H9 (cell line): ENCODE measurements at regions not wholly inside any gene's neighbourhood (a gene's known extent, or its start where the extent isn't known, plus 50 kb on each side); places are given as distances from the start of the nearest gene placed in this dataset.

ENCODE experiments used
- DNase-seq: peaks from one replicate; pipeline ENCODE4 v3.0.0-alpha.2; 2017
- H2AFZ ChIP-seq: one replicate; pipeline ENCODE4 v1.6.1; 2013; ENCODE audit warnings: mild to moderate bottlenecking, low read length, control low read depth, moderate library complexity
- H2AK5ac ChIP-seq: 2 replicates; pipeline ENCODE4 v1.6.1; 2013; ENCODE audit warnings: low read length, control low read depth, mixed read lengths; ENCODE audit not compliant: insufficient read length
- H2BK120ac ChIP-seq: one replicate; pipeline ENCODE4 v1.6.1; 2013; ENCODE audit warnings: low read depth, mild to moderate bottlenecking, low read length, control low read depth, inconsistent platforms; ENCODE audit not compliant: poor library complexity, severe bottlenecking
- H2BK12ac ChIP-seq: 2 replicates; pipeline ENCODE4 v1.6.1; 2013; ENCODE audit warnings: low read length, control low read depth, mixed read lengths, low read depth; ENCODE audit not compliant: insufficient read length
- H2BK15ac ChIP-seq: 2 replicates; pipeline ENCODE4 v1.6.1; 2013; ENCODE audit warnings: low read depth, low read length, control low read depth
- H2BK20ac ChIP-seq: one replicate; pipeline ENCODE4 v1.6.1; 2013; ENCODE audit warnings: low read depth, mild to moderate bottlenecking, low read length, control low read depth, inconsistent platforms; ENCODE audit not compliant: poor library complexity, severe bottlenecking
- H2BK5ac ChIP-seq: 2 replicates; pipeline ENCODE4 v1.6.1; 2013; ENCODE audit warnings: low read length, control low read depth, mixed read lengths; ENCODE audit not compliant: insufficient read length
- H3K14ac ChIP-seq: 2 replicates; pipeline ENCODE4 v1.6.1; 2013; ENCODE audit warnings: low read length, control low read depth; ENCODE audit not compliant: insufficient read depth
- H3K18ac ChIP-seq: 2 replicates; pipeline ENCODE4 v1.6.1; 2013; ENCODE audit warnings: low read depth, mild to moderate bottlenecking, mixed read lengths, low read length, control low read depth; ENCODE audit not compliant: insufficient read length
- H3K23ac ChIP-seq: 2 replicates; pipeline ENCODE4 v1.6.1; 2013; ENCODE audit warnings: low read length, control low read depth, mixed read lengths, low read depth; ENCODE audit not compliant: insufficient read length
- H3K23me2 ChIP-seq: 2 replicates; pipeline ENCODE4 v1.6.1; 2013; ENCODE audit warnings: low read depth, mild to moderate bottlenecking, mixed read lengths, low read length, control low read depth; ENCODE audit not compliant: insufficient read length, poor library complexity, severe bottlenecking
- H3K27ac ChIP-seq: 2 replicates; pipeline ENCODE4 v1.5.1; 2013; ENCODE audit warnings: low read length, control low read depth, mixed read lengths, low read depth; ENCODE audit not compliant: insufficient read length
- H3K27me3 ChIP-seq: 2 replicates; pipeline ENCODE4 v1.6.1; 2013; ENCODE audit warnings: low read length, control low read depth, inconsistent platforms; ENCODE audit not compliant: insufficient read depth
- H3K4ac ChIP-seq: 2 replicates; pipeline ENCODE4 v1.6.1; 2013; ENCODE audit warnings: low read depth, mild to moderate bottlenecking, control low read depth, inconsistent platforms, low read length, moderate library complexity
- H3K4me1 ChIP-seq: 2 replicates; pipeline ENCODE4 v1.6.1; 2013; ENCODE audit warnings: low read length, control low read depth, inconsistent platforms; ENCODE audit not compliant: insufficient read depth
- H3K4me2 ChIP-seq: 2 replicates; pipeline ENCODE4 v1.6.1; 2013; ENCODE audit warnings: low read length, control low read depth, mixed read lengths; ENCODE audit not compliant: insufficient read length, insufficient read depth
- H3K56ac ChIP-seq: 2 replicates; pipeline ENCODE4 v1.6.1; 2013; ENCODE audit warnings: low read depth, mild to moderate bottlenecking, mixed read lengths, low read length, control low read depth; ENCODE audit not compliant: insufficient read length
- H3K79me1 ChIP-seq: 2 replicates; pipeline ENCODE4 v1.6.1; 2013; ENCODE audit warnings: low read depth, mild to moderate bottlenecking, moderate library complexity, low read length, control low read depth, inconsistent platforms; ENCODE audit not compliant: insufficient read depth, poor library complexity, severe bottlenecking
- H3K79me2 ChIP-seq: 2 replicates; pipeline ENCODE4 v1.6.1; 2013; ENCODE audit warnings: low read length, control low read depth, inconsistent platforms; ENCODE audit not compliant: insufficient read depth
- H3K9ac ChIP-seq: 2 replicates; pipeline ENCODE4 v1.6.1; 2013; ENCODE audit warnings: low read length, control low read depth, mixed read lengths; ENCODE audit not compliant: insufficient read length; ENCODE audit errors: extremely low read depth
- H3K9me3 ChIP-seq: one replicate; pipeline ENCODE4 v1.6.1; 2013; ENCODE audit warnings: low read depth, low read length, inconsistent platforms; ENCODE audit not compliant: control insufficient read depth
- H3T11ph ChIP-seq: one replicate; pipeline ENCODE4 v1.6.1; 2013; ENCODE audit warnings: mild to moderate bottlenecking, low read length, control low read depth, inconsistent platforms
- H4K20me1 ChIP-seq: one replicate; pipeline ENCODE4 v1.6.1; 2013; ENCODE audit not compliant: control insufficient read depth, insufficient read length, insufficient read depth
- H4K5ac ChIP-seq: 2 replicates; pipeline ENCODE4 v1.6.1; 2013; ENCODE audit warnings: low read depth, mild to moderate bottlenecking, mixed read lengths, low read length, control low read depth; ENCODE audit not compliant: insufficient read length
- H4K8ac ChIP-seq: replicated peaks from 2 replicates; pipeline ENCODE4 v1.6.1; 2013; ENCODE audit warnings: low read length, control low read depth, mixed read lengths, low read depth; ENCODE audit not compliant: insufficient read length
- H4K91ac ChIP-seq: 2 replicates; pipeline ENCODE4 v1.6.1; 2013; ENCODE audit warnings: low read depth, mild to moderate bottlenecking, moderate library complexity, mixed read lengths, low read length, control low read depth; ENCODE audit not compliant: insufficient read length
- H3K27ac Mint-ChIP-seq, 3 experiments: 2 replicates in 2 of 3; 3 replicates in 1 of 3; pipeline ENCODE4 v1.8.0; 2020 to 2021; ENCODE audit warnings: mixed read lengths in 3 of 3, mild to moderate bottlenecking in 1 of 3, moderate library complexity in 1 of 3
- H3K27me3 Mint-ChIP-seq: 2 replicates; pipeline ENCODE4 v1.8.0; 2021; ENCODE audit warnings: low read depth, mild to moderate bottlenecking, moderate library complexity, mixed read lengths
- H3K36me3 Mint-ChIP-seq, 3 experiments: 2 replicates in 2 of 3; 3 replicates in 1 of 3; pipeline ENCODE4 v1.8.0; 2020 to 2021; ENCODE audit warnings: low read depth in 3 of 3, mixed read lengths in 3 of 3; ENCODE audit not compliant: insufficient read depth in 1 of 3
- H3K4me1 Mint-ChIP-seq, 2 experiments: 2 replicates each; pipeline ENCODE4 v1.8.0; 2020; ENCODE audit warnings: mixed read lengths in 2 of 2
- H3K4me3 Mint-ChIP-seq, 2 experiments: 2 replicates in 1 of 2; 3 replicates in 1 of 2; pipeline ENCODE4 v1.8.0; 2020 to 2021; ENCODE audit warnings: mild to moderate bottlenecking in 2 of 2, mixed read lengths in 2 of 2, moderate library complexity in 1 of 2
- H3K9me3 Mint-ChIP-seq, 2 experiments: 2 replicates in 1 of 2; 3 replicates in 1 of 2; pipeline ENCODE4 v1.8.0; 2020; ENCODE audit warnings: mild to moderate bottlenecking in 2 of 2, mixed read lengths in 2 of 2, moderate library complexity in 1 of 2
- WGBS: extraction: QIAGEN DNeasy Blood & Tissue Kit; methylation state at CpG from one replicate; pipeline ENCODE4 v1.1.7; 2013; ENCODE audit warnings: missing lambda C conversion rate, low lambda C conversion rate, mixed read lengths; ENCODE audit not compliant: insufficient read length; ENCODE audit errors: extremely low coverage; 5-methylcytosine and 5-hydroxymethylcytosine counted together
- TF ChIP-seq, protein P1 (sequence below): fragments of 200-600 bp; sonication (generic); conservative IDR thresholded peaks from 3 replicates; pipeline ENCODE4 v1.8.0; 2021; ENCODE audit warnings: antibody characterized with exemption, mild to moderate bottlenecking

DNA sequence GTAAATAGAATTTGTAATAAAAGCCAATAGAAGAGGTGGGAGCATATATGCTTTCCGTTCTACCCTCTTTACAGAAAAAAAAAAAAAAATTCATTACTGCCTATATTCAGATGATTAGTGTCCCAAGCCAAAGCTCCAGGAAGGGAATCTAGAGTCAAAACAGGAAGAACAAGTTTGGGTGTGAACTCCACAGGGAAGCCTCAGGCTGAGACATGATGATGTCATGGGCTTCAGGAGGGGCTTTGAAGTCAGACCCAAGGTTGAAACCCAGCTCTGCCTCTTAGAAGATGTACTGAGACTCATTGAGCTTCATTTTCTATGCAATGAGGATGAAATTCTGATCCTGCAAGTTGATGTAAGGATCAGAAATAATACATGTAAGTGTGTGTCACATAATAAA, 250.0 kb upstream of the ADGRL2 start:
- no peak overlapping the region for H4K5ac ChIP-seq
- H3K56ac ChIP-seq, result no peak overlapping the region
- Mint-ChIP-seq H3K36me3 (no peaks in the 10 kb centered on the region), H3K4me1 (peaks cover 76 to 82% of the 10 kb centered on the region in 2 experiments), H3K27ac (peak overlapping the region; percentile 38 to 79 (median 68); a peak in 2 of 7 replicates), H3K4me3 (no peak overlapping the region), H3K27me3 (no peaks in the 10 kb centered on the region), H3K9me3 (no peaks in the 10 kb centered on the region)
- no peaks in the 10 kb centered on the region for H3K27me3 ChIP-seq
- no peak overlapping the region for H2BK120ac ChIP-seq
- WGBS, result no CpG with 5 or more reads among the region's 1 CpG
- H2AFZ ChIP-seq, result no peak overlapping the region
- no peak overlapping the region for H4K8ac ChIP-seq
- no peak overlapping the region for H3K18ac ChIP-seq
- no peaks in the 10 kb centered on the region for H3K79me1 ChIP-seq
- no peak overlapping the region for H3K9ac ChIP-seq
- no peak overlapping the region for H4K91ac ChIP-seq
- peaks cover 17% of the 10 kb centered on the region for H3K4me1 ChIP-seq
- no peak overlapping the region for H2BK15ac ChIP-seq
- no peaks in the 10 kb centered on the region for H3K9me3 ChIP-seq
- no peak overlapping the region for H2BK5ac ChIP-seq
- no peak overlapping the region for H2BK12ac ChIP-seq
- H4K20me1 ChIP-seq, result no peaks in the 10 kb centered on the region
- H3K27ac ChIP-seq, result no peak overlapping the region
- H2AK5ac ChIP-seq, result no peak overlapping the region
- no peak overlapping the region for H3K4ac ChIP-seq
- TF ChIP-seq, protein P1, sequence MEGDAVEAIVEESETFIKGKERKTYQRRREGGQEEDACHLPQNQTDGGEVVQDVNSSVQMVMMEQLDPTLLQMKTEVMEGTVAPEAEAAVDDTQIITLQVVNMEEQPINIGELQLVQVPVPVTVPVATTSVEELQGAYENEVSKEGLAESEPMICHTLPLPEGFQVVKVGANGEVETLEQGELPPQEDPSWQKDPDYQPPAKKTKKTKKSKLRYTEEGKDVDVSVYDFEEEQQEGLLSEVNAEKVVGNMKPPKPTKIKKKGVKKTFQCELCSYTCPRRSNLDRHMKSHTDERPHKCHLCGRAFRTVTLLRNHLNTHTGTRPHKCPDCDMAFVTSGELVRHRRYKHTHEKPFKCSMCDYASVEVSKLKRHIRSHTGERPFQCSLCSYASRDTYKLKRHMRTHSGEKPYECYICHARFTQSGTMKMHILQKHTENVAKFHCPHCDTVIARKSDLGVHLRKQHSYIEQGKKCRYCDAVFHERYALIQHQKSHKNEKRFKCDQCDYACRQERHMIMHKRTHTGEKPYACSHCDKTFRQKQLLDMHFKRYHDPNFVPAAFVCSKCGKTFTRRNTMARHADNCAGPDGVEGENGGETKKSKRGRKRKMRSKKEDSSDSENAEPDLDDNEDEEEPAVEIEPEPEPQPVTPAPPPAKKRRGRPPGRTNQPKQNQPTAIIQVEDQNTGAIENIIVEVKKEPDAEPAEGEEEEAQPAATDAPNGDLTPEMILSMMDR, result no peak
- no peak overlapping the region for H3K14ac ChIP-seq
- no peaks in the 10 kb centered on the region for H3K23me2 ChIP-seq
- no peak overlapping the region for H3K23ac ChIP-seq
- no peaks in the 10 kb centered on the region for H3K79me2 ChIP-seq
- no peak overlapping the region for H3T11ph ChIP-seq
- no peak overlapping the region for H2BK20ac ChIP-seq
- no peak for DNase-seq
- no peak overlapping the region for H3K4me2 ChIP-seq
